GM18868 (cell line): ENCODE measurements at regions not wholly inside any gene's neighbourhood (a gene's known extent, or its start where the extent isn't known, plus 50 kb on each side); places are given as distances from the start of the nearest gene placed in this dataset.

Experiments used
- ATAC-seq: cut with Tn5 transposase; IDR thresholded peaks from one replicate; pipeline ENCODE4 v1.9.1; 2021; ENCODE audit warnings: mild to moderate bottlenecking, moderate library complexity; ENCODE audit not compliant: unreplicated experiment

DNA sequence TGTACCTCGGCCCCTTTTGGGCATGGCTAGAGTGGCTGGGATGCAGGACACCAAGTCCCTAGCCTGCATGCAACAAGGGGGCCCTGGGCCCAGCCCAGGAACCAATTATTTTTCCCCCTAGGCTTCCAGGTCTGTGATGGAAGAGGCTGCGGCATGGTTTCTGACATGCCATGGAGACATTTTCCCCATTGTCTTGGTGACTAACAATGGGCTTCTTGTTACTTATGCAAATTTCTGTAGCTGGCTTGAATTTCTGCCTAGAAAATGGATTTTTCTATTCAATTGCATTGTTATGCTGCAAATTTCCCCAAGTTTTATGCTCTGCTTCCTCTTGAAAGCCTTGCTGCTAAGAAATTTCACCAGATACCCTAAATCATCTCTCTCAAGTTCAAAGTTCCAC is 1269.6 kb upstream of the CITED2 start:
- ATAC-seq, result no peak

DNA sequence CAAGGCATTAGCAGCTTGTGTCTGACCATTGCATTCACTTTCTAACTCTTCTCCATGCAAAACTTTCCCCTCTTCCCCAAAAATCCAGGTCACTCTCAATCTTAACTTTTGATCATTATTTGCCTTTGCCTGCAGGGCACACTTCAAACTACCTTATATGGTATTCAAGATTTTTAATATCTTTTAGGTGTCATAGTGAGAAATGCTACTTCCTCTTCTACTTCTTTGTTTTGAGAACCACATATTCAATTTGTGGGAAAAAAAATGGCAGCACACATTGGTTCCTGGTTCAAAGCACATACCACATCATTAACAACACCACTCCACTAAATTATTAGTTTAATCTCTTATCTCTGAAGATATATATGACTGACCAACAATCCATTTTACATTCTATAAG is 1267.0 kb upstream of the CITED2 start:
- peak; percentile 92 for ATAC-seq

DNA sequence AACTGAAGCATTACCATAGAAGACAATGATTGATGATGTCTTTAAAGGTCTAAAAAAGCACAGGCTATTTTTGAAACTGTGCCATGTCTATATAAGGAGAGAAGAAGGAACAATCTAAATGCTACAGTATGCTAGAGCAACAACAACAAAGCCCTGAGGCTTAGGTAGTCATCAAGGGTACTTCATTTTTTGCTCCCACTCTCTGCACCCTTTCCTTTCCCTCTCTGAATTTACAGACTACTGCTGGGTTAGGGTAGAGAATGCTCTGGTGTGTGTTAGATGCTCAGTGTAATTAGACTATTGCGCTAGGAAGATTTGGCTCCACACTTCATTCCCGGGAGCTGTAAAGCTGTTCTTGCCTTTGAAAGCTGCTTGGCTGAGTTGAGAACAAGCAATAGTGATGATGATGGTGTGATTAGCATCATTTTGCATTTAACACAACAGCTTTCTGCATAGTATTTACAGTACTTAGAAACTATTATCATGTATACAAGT is 1262.5 kb upstream of the CITED2 start:
- no peak for ATAC-seq

DNA sequence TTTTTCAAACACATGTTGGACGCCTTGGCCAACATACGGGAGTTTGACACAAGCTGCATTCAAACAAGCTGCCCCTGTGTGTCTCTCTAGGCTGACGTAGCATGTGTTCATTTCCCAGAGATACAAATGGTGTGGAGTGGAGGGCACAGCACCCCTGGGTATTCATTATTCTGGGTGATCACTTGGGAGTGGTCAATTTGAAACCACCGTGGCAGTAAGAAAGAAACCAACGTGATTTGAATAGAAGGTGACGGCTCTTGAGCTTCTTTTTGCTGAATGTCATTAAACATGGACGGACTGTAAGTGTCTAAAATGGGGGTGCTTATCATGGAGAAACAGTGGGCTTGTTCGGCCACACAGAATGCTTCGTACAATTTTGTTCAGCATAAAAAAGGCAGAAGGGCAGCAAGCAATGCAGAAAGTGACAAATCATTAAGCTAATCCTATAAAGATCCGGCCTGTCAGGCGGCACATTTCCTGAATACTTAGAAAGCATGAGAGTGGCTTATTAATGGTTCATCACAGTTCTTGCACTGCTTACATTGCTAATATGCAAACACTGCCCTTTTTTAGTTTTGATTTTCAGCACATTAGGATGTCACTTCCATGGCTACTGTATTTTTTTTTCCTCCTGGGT is 1261.9 kb upstream of the CITED2 start:
- peak; percentile 47 for ATAC-seq

DNA sequence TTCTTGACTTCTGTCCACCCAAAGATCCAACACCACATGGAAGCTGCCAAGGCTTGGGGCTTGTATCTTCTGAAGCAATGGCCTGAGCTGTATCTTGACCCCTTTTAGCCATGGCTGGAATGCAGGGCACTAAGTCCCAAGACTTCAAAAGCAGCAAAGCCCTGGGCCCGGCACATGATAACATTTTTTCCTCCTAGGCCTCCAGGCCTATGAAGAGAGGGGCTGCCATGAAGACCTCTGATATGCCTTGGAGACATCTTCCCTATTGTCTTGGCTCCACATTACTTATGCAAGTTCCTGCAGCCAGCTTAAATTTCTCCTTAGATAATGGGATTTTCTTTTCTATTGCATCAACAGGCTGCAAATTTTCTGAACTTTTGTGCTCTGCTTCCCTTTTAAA is 1252.6 kb upstream of the CITED2 start:
- no peak for ATAC-seq

DNA sequence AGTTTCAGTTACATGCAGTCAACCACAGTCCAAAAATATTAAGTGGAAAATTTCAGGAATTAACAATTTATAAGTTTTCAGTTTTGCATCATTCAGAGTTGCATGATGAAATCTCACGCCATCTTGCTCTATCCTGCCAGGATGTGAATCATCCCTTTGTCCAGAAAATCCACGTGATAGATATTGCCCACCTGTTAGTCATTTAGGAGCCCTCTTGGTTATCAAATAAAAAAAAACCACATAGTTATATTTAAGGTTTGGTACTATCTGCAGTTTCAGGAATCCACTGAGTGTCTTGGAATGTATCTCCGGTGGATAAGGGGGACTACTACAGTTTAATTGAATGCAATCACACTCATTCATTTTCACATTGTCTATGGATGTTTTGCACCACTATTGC is 1249.0 kb upstream of the CITED2 start:
- ATAC-seq, result no peak

DNA sequence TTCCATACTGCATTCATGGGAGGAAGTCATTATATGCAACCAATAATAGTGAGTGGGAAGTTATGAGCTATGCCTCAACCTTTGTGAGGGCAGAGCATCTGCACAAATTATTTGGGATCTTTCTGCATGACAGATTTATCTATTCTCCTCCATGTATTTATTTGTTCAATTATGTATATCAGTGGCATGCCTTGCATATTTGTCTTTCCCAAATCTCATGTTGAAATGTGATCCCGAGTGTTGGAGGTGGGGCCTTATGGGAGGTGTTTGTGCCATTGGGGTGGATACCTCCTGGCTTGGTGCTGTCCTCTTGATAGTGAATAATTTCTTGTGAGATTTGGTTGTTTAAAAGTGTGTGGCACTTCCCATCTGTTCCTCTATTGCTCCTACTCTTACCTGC is 1246.0 kb upstream of the CITED2 start:
- no peak for ATAC-seq

DNA sequence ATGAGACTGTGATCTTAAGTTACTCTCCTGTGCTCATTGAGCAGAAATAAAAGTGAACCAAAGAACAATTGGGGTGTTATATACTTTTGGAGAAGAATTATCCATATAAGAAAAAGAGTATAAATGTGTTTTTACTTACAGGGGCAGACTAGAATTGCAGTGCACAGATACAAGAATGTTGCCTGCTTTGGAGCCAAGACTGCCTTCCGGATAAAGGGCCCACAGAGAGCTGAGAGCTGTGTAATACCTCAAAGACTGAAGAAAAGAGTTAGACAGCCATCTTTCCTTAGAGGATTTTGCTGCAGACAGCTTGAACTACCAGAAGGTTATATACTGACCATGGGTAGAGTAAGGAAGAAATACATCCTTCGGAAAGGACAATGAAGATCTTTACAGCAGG is 1235.5 kb upstream of the CITED2 start:
- no peak for ATAC-seq

DNA sequence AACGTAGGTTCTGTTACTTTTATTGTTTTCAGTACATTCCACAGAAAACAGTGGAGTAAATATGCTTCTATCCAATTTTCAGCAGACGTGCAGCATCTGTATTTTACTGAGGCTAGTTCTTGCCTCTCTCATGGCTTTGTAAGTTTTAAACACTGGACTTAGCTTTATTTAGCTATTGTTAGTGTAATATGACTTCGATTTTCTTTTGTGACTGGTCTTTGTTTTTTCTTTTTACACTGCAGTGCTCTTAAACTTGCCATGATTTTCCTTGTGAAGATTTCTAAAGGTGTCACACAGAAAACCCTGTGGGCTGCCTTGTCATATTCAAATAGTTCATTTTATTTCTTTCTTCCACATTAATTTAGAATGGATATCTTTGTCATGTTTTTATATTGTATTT is 1234.9 kb upstream of the CITED2 start:
- no peak for ATAC-seq

DNA sequence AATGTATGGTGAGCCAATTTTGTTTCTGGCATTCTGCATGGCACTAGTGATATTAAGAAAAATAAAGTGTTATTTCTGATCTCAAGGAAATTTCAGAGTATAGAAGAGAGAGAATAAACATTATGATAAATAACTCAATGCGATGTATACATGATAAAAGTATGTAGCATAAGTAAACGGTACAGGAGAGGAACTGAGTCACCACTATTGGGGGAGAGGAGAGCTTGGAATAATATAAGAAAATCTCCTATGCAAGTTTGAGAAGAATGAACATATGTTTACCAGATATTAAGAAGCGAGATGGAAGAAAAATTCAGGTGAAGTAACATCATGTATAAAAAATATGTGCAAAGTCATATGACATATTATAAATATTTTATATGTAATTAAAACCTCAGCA is 1230.3 kb upstream of the CITED2 start:
- ATAC-seq, result no peak

DNA sequence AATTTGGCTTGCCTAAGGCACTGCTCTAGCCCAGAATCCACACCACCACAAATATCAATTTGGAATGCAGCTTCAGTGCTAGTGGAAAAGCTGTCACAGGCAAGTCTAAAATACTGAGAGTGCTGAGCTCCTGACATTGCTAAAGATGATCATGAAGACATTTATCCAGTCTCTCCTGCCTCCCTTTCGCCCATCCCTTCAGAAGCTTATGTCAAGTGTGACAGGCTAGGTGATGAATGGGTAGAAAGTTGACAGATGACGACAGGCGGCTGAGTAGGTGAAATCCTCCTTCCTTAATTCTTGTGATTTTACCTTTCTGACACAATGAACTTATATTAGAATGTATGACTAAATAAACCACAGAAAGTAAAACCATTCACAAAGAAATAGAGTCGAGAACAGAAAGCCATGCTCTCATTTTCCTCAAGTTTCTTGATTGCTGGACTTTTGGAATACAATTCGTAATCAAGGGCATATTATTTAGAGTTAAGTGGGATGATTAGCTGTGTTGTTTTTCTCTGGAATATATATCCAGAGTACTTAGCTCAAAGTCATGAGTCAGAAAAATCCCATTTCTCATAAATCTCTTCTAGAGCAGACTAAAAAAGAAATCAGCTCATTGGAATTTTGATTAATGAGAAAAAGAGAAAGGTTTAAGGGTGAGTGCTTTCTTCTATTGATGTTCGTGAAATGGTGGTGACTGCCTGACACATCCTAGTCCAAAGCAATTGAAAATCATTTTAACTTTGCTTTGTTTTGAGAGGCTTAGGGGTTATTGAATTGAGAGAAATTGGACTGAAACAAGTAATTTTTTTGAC is 1228.2 kb upstream of the CITED2 start:
- ATAC-seq, result no peak

DNA sequence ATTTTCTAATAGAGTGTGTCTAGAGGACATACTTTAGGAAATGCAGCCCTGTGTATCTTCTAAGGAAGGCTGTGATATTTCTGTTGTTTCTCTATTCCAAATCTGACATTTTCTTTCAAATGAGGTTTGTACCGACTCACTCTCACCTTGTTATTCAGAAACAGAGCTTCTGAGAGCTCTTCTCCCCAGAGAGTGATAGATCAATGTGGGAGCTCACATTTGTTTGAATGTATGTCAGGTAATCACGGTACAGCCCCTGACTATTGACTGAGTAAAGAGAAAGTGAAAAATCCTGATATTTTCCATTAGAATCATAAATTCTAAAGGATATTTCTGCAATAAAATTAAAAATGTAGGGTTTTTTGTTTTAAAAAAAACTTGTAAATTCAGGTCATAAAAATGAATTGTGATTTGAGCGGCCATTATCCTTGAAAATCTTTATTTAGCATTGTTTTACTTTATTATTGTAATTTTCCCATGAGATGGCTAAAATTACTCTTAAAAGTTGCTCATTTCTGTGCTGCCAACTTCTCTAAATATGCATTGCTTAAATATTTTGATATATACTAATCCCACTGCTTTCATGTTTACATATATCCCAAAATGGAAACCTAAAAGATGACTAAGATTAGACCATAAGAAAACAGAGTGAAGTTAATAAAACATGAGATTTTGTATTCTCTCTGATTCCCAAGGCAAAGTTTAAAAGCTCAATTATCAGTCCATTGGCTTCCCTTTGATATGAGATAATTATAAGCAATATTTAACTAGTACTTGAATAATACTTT is 1226.8 kb upstream of the CITED2 start:
- no peak for ATAC-seq

DNA sequence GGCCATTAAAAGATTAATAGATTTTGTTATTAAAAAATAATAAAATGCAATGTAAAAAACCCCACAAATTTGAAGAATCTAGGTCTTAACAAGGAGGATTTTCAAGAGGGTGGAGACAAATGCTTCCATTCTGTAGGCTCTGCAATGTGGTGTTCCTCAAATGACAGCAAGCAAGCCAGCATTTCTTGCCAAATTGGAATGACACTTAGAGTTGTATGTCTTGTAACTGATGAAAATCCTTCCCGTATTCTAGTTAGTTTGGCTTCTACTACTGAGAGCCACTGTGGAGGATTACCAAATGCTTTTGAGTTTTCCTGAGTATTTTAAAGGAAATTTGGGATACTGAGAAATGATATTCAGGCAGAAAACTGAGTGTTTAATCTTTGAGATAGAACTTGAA is 1225.5 kb upstream of the CITED2 start:
- ATAC-seq, result no peak

DNA sequence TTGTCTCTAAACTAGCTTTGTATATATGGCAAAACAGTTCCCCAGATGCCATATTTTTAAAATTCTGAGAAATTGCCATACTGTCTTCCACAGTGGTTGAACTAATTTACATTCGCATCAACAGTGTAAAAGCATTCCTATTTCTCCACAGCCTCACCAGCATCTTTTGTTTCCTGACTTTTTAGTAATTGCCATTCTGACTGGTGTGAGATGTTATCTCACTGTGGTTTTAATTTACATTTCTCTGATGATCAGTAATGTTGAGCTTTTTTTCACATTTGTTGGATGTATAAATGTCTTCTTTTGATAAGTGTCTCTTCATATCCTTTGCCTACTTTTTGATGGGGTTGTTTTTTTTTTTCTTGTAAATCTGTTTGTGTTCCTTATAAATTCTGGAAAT is 1222.7 kb upstream of the CITED2 start:
- no peak for ATAC-seq

DNA sequence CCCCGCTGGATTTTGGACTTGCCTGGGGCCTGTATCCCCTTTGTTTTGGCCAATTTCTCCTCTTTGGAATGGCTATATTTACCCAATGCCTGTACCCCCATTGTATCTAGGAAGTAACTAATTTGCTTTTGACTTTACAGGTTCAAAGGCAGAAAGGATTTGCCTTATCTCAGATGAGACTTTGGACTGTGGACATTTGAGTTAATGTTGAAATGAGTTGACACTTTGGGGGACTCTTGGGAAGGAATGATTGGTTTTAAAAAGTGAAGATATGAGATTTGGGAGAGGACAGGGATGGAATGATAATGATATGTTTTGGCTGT is 1220.3 kb upstream of the CITED2 start:
- no peak for ATAC-seq

DNA sequence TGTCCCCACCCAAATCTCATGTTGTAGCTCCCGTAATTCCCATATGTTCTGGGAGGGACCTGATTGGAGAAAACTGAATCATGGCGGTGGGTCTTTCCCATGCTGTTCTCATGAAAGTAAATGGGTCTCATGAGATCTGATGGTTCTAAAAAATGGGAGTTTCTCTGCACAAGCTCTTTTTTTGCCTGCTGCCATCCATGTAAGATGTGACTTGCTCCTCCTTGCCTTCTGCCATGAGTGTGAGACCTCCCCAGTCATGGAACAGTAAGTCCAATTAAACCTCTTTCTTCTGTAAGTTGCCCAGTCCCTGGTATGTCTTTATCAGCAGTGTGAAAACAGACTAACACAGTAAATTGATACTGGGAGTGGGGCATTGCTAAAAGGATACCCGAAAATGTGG is 1218.4 kb upstream of the CITED2 start:
- ATAC-seq, result no peak

DNA sequence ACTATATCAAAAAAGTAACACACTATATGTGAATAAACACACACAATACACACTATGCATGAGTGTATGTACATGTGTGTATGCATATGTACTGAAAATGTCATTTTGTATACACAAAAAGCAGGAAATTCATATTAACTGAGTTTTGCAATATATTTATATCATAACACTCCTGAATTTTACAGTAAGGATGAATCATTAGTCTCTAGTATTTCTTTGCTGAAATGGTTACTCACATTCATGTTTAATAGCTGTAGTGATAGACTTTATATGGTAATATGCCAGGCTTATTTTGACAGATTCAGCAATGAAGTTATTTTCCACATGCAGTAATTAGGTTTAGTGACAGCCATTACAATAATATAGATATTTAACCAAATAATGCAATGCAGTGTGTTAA is 1216.2 kb upstream of the CITED2 start:
- no peak for ATAC-seq

DNA sequence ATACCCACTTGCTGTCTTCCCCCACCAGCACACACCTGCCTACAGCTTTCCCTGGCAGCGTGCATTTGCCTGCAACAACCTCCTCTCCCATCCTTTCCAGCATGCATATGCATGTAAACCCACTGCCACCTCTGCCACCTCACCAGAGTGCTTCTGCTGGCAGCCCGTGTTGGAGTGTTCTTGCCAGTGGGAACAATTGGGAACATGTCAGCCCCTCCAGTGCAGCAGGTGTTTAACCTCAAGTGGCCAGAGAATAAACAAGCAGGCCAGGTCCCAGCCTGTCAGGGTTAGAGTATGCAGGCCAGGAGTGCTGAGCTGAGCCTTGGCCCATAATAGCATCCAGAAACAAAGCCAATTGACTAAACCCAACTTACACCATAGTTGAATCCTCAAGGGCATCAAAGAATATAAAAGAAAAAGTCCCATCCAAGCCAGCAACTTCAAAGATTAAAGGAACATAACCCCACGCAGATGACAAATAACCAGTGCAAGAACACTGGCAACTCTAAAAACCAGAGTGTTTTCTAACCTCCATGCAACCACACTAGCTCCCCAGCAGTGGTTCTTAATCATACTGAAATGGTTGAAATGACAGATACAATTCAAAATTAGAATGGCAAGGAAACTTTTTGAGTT is 1212.1 kb upstream of the CITED2 start:
- peak; percentile 94 for ATAC-seq

DNA sequence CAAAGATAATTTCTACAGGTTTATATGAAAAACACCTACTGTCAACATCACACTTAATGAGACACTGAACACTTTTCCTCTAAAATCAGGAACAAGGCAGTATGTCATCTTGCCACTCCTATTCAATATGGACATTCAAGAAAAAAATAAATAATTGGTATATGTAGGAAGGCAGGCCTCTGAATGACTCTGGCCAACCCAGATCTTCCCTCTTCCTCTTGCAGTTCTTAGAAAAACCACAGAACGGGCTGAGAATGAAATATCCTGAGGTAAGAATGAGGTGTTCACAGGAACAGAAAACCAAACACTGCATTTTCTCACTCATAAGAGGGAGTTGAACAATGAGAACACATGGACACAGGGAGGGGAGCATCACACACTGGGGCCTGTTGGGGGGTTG is 1207.2 kb upstream of the CITED2 start:
- no peak for ATAC-seq

DNA sequence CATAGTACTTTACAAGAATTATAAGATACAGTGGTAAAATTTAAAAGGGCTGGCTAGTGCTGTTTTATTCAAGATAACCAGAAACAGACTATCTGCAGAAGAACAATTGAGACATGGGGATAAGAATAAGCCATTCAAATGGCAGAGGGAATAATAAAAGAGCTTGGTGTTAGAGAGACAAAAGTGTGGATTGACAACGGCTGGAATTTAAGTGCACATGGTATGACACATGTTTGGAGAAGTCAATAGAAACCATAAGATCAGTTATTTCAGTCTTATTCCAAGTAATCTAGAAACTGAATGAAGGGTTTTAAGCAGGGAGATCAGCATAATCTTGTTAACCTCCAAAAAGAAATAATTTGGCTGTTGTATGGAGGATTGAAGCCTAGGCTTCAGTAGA is 1205.5 kb upstream of the CITED2 start:
- no peak for ATAC-seq

DNA sequence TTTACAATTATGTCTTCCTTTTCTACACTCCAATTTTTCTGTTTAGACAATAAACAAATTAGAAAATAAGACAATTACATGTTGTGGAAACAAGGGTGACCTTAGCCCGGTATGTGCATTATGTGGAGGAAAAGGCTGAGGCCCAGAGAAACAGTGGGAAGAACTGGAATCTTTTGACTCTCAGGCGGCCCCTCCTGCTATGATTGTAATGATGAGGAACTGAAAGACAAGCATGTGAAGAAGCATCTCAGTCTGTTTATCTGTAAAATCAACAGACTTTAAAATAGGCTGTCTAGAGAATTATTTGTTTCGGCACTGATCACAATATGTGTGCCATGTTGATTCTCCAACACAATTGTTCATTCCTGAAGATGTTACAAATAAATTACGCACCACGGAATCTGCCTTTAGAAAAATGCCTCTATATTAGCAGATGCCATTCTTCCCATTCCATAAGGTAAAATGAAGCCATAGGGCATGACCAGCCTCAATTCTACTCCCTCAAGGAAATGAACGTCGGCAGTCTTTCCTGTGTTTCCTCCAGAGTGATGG is 1201.6 kb upstream of the CITED2 start:
- ATAC-seq, result no peak
